ENCODE measurements at regions not wholly inside any gene's neighbourhood (a gene's known extent, or its start where the extent isn't known, plus 50 kb on each side); places are given as distances from the start of the nearest gene placed in this dataset.
"Not testable (repeated sequence)": the region's sequence is repeated elsewhere in the genome, so short reads cannot be mapped to it uniquely, and the experiment has no call there.

- DNase-seq (ENCODE audit: low spot score), result no peak
These were observed 94.9 kb downstream of the TMEM130 start for GRCh38 chr7:98774884-98775283.

GRCh38 chr7:98777051-98777450 lies 92.8 kb downstream of the TMEM130 start:
- no peak for DNase-seq (ENCODE audit: low spot score)

GRCh38 chr7:98778421-98778820 lies 91.4 kb downstream of the TMEM130 start:
- no peak for DNase-seq (ENCODE audit: low spot score)

- DNase-seq (ENCODE audit: low spot score), result no peak
These were observed 89.8 kb downstream of the TMEM130 start for GRCh38 chr7:98779800-98780587.

GRCh38 chr7:98784216-98784785 lies 85.5 kb downstream of the TMEM130 start:
- DNase-seq (ENCODE audit: low spot score), result no peak

GRCh38 chr7:98785929-98786571 lies 83.8 kb downstream of the TMEM130 start:
- DNase-seq (ENCODE audit: low spot score), result no peak

- no peak for DNase-seq (ENCODE audit: low spot score)
These were observed 80.8 kb downstream of the TMEM130 start for GRCh38 chr7:98788966-98789365.

GRCh38 chr7:98794453-98794852 lies 75.4 kb downstream of the TMEM130 start:
- not testable (repeated sequence) for DNase-seq (ENCODE audit: low spot score)

- DNase-seq (ENCODE audit: low spot score), result no peak
These were observed 73.9 kb downstream of the TMEM130 start for GRCh38 chr7:98795741-98796493.

Measured in Ammon's horn (tissue), 1 donor.